NCI-H82 (cell line): ENCODE measurements at regions not wholly inside any gene's neighbourhood (a gene's known extent, or its start where the extent isn't known, plus 50 kb on each side); places are given as distances from the start of the nearest gene placed in this dataset.
"Not testable (repeated sequence)": the region's sequence is repeated elsewhere in the genome, so short reads cannot be mapped to it uniquely, and the experiment has no call there.

Experiments used
- DNase-seq: peaks from one replicate; lab custom pipeline; 2025; lab: John Stamatoyannopoulos, UW

DNA sequence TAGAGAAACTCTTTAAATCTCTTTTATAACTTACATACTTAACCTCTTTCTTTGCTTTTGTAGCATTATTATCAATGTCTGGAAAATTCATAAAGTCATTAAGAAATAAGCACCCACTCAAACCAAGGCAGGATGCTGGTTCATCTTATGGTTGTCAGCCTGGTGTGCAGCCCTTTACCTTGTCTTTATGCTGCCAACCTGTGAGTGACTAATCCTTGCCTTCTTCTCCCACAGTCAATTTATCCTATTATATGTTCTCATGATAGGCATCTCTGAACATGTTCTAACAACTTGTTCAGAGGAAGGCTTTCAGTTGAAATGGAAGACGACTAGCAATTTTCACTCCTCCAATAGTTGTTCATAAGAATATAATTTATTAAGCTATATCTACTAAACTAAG is 186.9 kb upstream of the CAND1 start:
- DNase-seq = peak; percentile 2

DNA sequence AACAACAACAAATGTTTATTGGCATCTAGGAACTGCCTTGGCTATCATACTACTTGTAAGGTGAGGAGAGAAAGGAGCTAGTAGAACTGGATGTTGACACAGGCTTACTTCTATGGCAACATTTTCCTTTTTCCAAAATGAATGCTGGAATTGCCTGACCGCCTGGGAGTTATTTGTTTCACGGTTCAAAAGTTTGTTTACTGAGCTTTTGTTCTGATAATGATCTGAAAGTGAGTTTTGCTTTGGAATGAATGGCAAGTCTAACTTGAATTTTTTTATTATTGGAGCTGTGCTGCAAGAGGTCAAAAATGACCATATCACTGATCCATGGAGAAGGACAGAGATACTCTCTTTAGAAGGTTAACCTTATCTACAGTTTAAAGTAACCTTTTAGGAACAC is 183.5 kb upstream of the CAND1 start:
- DNase-seq = no peak

DNA sequence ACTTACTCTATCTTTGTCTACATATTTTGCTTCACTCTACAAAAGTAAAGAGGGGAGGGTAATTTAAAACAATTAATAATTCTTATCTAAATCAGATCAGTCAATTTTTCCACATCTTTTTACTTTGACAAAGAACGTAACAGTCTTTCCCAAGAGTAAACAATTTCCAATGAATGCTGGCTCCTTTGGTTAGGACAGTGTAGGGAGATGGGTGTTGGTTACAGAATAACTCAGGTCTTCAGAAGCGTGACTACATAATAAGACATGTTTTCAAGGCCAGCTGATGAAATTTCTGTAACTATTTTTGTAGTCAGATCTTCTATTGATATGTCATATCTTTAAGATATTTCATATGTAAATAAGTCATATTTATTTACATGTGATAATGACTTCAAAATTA is 183.0 kb upstream of the CAND1 start:
- DNase-seq = no peak

DNA sequence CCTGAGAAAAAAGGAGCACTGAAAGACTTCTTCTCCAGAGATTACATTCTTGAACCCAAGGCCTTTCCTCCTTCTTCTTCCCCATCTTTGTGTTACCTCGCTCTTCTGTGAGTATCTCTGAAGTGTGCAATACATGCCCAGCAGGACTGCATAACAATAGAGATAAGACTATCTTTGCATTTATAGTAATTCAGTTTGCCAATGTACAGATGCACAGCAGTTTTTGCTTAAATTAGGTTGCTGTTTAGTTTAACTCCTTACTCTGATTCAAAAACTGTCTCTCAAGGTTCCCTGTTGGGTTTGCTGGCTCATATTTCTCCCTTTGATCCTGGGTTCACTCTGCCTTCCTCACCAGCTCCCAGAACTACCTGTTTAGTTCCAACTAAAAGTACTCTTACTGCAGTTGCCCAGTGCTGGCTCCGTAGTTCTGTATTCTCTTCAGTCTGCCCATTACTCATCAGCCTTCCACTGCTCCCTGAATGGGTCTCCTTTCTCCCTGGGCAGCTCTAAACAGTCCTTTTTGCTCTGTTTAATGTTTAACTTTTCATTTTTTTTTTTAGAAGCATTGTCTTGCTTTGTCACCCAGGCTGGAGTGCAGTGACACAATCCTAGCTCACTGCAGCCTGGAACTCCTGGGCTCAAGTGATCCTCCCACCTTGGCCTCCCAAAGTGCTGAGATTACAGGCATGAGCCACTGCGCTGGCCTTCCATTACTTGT is 180.6 kb upstream of the CAND1 start:
- no peak for DNase-seq

DNA sequence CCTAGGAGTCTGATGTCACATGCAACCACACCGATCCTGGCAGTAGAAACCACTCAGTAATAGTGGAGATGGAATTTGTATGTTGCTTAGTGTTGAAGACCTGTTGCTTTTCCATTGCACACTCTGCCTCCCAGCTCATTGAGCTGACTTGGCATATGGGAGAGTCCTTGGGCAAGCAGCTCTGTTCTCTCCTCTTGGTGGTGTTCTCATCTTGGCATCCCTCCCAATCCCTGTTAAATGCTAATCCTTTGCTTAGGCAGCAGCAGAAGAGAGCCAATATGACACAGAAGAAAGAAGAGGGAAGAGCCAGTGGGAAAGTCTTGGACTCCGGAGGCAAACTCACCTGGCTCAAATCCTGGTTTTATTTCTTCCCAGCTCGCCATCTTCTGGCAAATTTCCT is 178.0 kb upstream of the CAND1 start:
- DNase-seq = peak; percentile 34

DNA sequence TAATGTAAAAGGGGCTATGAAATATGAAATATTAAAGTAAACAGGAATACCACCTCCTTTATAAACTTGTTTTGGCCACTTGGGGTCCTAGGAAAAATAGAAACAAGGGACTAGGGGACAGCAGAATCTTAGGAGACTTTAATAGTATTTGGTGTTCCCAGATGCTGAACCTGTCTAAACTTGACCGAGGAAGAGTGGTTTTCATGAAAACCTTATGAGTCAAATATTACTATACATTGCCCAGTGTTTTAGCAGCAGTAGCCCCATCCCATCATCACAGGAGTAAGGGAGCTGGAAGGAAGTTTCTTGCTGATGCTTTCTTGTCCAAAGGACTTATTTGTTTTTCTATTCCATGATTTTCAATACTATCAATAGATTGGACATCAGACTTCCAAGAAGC is 177.5 kb upstream of the CAND1 start:
- DNase-seq = no peak

DNA sequence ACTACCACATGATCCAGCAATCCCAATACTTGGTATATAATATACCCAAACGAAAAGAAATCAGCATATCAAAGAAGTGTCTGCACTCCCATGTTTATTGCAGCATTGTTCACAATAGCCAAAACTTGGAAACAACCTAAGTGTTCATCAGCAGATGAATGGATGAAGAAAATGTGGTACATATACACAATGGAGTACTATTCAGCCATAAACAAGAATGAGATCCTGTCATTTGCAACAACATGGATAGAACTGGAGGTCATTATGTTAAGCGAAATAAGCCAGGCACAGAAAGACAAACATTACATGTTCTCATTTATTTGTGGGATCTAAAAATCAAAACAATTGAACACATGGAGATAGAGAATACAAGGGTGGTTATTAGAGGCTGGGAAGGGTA is 176.2 kb upstream of the CAND1 start:
- not testable (repeated sequence) for DNase-seq

- no peak for DNase-seq
These were observed 172.4 kb upstream of the CAND1 start for GRCh38 chr12:67096533-67097318.

DNA sequence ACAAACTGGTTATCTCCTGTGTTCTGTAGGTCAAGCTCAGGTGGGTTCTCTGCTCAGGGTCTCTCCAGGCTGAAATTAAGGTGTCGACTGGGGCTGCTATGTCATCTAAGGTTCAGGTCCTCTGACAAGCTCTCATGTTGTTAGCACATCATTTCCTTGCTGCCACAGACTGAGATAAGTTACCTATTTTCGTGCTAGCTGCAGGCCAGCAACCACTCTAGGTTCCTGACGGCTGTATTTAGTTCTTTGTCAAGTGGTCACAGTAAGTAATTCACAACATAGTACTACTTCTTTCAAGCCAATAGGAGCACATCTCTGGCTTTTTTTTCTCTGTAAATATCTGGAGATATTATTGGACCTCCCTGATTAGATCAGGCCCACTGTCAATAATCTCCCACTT is 169.3 kb upstream of the CAND1 start:
- DNase-seq = no peak

DNA sequence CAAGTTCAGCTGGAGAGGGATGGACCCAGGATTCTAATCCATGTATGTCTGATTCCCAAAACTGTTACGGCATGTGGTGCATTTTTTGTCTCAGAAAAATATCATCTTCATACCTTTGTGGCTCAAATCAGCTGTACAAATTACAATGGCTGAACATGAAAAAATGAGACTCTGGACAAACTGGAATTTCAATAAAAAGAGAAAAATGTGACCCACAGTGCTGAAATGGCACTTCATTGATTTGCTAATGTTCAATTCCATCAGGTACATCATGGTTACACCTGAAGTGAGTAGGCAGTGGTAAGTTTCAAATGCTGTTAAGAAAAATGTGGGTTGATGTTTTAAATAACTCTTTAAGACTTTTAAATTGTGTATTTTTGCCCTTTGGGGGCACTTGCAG is 165.6 kb upstream of the CAND1 start:
- DNase-seq = no peak

DNA sequence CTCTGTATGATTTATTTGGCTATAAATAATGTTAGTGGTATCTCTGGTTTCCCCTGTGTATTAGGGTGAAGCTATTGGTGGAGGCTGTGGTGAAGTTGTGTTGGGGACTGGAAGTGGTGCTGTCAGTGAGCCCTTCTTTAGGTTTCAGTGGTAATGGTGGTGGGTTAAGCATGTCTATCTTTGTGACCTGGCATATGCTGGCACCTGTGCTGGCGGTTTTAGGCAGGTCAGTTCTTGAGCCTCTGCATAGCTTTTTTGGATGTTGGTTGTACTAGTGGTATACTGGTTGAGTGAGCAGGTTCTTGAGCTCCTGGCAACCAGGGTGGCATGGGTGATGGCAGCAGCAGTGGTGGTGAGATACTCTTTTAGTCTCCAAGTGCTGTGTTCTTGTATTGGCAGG is 161.9 kb upstream of the CAND1 start:
- DNase-seq = no peak

DNA sequence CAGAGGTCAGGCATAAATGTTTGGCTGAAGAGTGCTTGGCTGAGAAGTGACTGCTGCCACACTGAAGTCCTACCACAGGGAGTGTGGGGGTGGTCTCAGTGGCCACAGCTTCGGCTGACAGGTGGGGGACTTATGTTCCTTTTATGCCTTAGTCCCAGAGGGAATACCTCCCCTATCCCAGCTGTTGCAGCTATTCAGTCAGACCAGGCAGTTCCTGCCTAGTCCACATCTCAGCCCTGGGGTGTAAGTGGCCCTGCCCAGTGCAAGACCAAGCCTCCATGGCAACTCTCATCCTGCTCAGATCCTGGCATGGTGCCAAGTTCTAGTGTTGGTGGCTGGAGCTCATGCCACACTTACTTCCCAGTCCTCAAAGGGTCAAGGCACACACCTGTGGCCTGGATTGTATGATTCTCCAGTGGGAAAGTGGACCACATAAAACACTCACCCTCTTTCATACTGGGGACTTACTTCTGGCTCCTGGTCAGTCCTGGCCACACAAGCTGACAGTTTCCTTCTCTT is 161.3 kb upstream of the CAND1 start:
- DNase-seq = peak; percentile 68

- DNase-seq = peak; percentile 26
These were observed 158.8 kb upstream of the CAND1 start for GRCh38 chr12:67110345-67110744.

DNA sequence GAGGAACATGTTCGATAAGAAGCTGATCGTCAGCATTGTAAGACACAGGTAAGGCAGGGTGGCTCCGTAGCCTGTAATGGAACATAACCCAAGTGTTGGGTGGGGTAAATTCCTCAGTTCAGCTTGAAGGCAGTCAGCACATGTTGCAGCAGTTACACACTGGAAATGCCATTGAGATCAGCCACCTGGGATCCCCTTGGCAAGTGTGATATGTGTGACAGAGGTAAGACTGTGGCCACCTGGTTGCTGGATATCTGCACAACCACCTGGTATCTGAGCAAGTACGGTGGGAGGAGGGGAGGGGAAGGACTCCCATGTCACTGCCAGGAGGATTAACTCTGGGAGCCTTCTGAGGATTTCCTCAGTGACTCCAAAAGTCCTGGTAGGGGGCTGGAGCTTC is 158.0 kb upstream of the CAND1 start:
- peak; percentile 58 for DNase-seq

DNA sequence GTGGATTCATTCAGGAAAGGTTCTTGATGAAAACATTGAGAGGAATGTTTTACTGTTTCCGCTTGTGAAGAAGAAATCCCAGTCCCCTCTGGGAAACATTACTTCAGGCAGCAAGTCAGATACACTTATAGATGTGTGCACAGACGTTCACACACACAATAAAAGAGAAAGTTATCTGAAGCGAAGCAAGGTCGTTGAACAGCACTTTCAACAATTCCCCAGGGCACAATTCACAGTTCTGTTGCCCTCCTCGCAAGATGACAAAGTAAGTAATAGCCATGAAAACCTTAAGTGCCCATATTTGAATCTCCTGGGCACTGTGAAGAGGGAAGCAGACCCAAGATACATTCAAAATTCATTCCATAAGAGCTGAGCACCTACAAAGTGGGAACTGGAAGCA is 156.6 kb upstream of the CAND1 start:
- DNase-seq = no peak

DNA sequence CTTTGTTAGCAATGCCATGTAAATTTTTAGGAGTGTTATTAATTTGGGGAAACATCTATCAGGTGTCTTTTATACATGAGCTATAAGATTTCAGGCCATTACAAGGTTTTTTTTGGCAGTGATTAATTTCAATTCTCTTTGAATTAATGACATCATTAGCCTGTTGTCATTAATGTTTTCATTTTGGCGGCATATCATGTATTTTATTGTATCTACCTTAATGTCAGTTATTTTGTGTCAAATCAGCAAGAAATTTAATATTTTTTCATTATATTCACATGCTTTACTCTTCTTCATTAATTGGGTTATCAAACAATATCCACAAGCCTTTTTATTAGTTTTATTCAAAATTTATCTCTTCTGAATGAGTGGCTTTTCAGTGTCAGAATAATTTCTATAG is 153.0 kb upstream of the CAND1 start:
- DNase-seq = no peak

DNA sequence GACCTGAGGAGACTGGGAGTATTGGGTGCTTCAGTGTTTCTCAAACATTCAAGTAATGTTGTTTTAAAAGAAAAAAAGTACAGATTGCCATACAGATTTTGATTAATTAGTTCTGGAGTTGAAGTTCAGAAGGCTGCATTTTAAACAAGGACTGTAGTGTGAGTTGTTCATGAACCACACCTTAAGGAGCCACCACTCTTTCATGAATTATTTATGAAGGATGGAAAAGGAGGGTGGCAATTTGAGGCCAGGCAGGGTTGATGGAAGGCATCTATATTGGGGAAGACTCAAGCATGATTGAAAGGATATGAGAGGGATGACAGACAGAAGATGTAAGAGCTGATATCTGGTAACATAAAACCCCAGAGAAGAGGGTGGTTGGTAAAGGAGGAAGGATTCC is 146.6 kb upstream of the CAND1 start:
- no peak for DNase-seq

- DNase-seq = no peak
These were observed 131.9 kb upstream of the CAND1 start for GRCh38 chr12:67137256-67137655.

- DNase-seq = no peak
These were observed 127.7 kb upstream of the CAND1 start for GRCh38 chr12:67141296-67142018.

DNA sequence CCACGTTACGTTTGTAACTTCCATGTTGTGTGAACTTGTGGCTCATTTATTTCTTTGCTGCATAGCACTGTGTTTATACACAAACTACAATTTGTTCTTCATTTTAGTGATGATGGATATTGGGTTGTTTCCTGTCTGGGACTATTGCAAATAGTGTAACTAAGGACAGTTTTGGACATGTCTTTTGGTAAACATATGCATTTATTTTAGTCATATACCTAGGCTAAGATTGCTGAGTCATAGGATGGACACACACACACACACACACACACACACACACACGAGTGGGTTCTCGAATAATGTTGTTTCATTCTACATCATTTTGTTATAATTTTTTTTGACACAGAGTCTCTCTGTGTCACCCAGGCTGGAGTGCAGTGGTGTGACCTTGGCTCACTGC is 123.5 kb upstream of the CAND1 start:
- no peak for DNase-seq

DNA sequence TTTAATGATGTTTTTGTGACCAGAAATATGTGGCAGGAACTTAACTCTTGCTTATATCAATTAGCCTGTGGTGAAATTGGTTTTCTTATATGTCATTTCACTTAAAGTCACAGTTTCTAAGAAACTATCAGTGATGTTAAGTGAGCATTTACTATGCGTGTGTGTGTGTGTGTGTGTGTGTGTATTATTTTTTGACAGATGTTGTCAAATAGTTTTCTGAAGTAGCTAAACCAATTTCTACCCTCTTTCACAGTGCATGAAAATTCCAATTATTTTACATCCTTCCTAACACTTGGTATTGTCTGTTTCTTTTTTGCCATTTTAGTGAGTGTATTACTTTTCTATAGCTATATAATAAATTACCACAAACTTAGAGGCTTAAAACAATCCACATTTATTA is 122.1 kb upstream of the CAND1 start:
- DNase-seq = no peak

- no peak for DNase-seq
These were observed 121.7 kb upstream of the CAND1 start for GRCh38 chr12:67147447-67147846.

GRCh38 chr12:67148265-67148664 is 120.9 kb upstream of the CAND1 start:
- DNase-seq = no peak
